Heart left ventricle (tissue), 16 donors: ENCODE measurements at regions not wholly inside any gene's neighbourhood (a gene's known extent, or its start where the extent isn't known, plus 50 kb on each side); places are given as distances from the start of the nearest gene placed in this dataset.

Experiments used
- ATAC-seq, 4 donors: fragments of 200-7000 bp; cut with Tn5 transposase; one replicate each; pipeline ENCODE4 v1.9.1; 2020 to 2022; ENCODE audit warnings: moderate library complexity in 4 of 4, mild to moderate bottlenecking in 3 of 4, moderate number of reproducible peaks in 1 of 4
- DNase-seq, 5 donors: peaks; one replicate each; pipeline ENCODE4 v3.0.0-alpha.2; 2020
- H3K27ac ChIP-seq, 12 donors: fragments of 200-600 bp; sonication (generic) in 4 of 12; one replicate each; pipeline versions ENCODE4 v1.5.0 to v1.8.0; 2016 to 2022; ENCODE audit warnings: mild to moderate bottlenecking in 2 of 12
- H3K27me3 ChIP-seq, 9 donors: fragments of 200-600 bp; sonication (generic) in 2 of 9; one replicate each; pipeline versions ENCODE4 v1.5.1 to v1.8.0; 2016 to 2022; ENCODE audit warnings: mild to moderate bottlenecking in 3 of 9
- H3K36me3 ChIP-seq, 9 donors: fragments of 200-600 bp; sonication (generic) in 2 of 9; one replicate each; pipeline versions ENCODE4 v1.5.0 to v1.8.0; 2018 to 2022; ENCODE audit warnings: mild to moderate bottlenecking in 2 of 9
- H3K4me1 ChIP-seq, 12 donors: fragments of 200-600 bp; sonication (generic) in 4 of 12; one replicate each; pipeline versions ENCODE4 v1.5.0 to v1.8.0; 2016 to 2022; ENCODE audit warnings: mild to moderate bottlenecking in 3 of 12
- H3K4me3 ChIP-seq, 12 donors: fragments of 200-600 bp; sonication (generic) in 4 of 12; one replicate each; pipeline versions ENCODE4 v1.5.0 to v1.8.0; 2017 to 2022; ENCODE audit warnings: mild to moderate bottlenecking in 9 of 12, moderate library complexity in 4 of 12
- H3K9me3 ChIP-seq, 12 donors: fragments of 200-600 bp; sonication (generic) in 4 of 12; one replicate each; pipeline versions ENCODE4 v1.5.0 to v1.8.0; 2016 to 2022; ENCODE audit warnings: mild to moderate bottlenecking in 1 of 12
- CTCF ChIP-seq, 12 donors: fragments of 200-600 bp; sonication (generic) in 4 of 12; IDR thresholded peaks; one replicate each; pipeline versions ENCODE4 v1.5.0 to v1.8.0; 2018 to 2022; ENCODE audit warnings: antibody characterized with exemption in 12 of 12, mild to moderate bottlenecking in 5 of 12
- POLR2A ChIP-seq, 2 donors: fragments of 450-650 bp; IDR thresholded peaks; one replicate each; pipeline ENCODE4 v1.6.1; 2017; ENCODE audit warnings: antibody characterized with exemption in 2 of 2, mild to moderate bottlenecking in 2 of 2, moderate library complexity in 2 of 2
- WGBS, 4 donors: extraction: QIAGEN DNeasy Blood & Tissue Kit in 2 of 4; methylation state at CpG; one replicate each; pipeline versions ENCODE4 v1.1.5 to v1.1.7; 2013 to 2018; 5-methylcytosine and 5-hydroxymethylcytosine counted together
- intact Hi-C, 10 donors: fragments of 100-400 bp; cut with DNase I; formaldehyde crosslinking; loops; one replicate each; pipeline versions ENCODE4 v1.11.1 to v1.14.2; 2022
- donor health status: ischemic (EF 13 %, LVEDD 7.1; RV severe dilation, severe dysfunction).
- donor health status: healthy with polysubstance abuse.
- donor health status: DM: no; HTN: yes; CAD: no.
- donor health status: DM: no; HTN: no; CAD: no.
- donor health status: ischemic (EF 25% LVEDD 6.9; RV normal size, moderate dysfunction).
- donor health status: ischemic (EF 25% LVEDD 5.7; RV mildly dilated, moderate dysfunction).
- donor health status: healthy.
- donor health status: DM: yes; HTN: yes; CAD: no.
- donor health status: ischemic (EF 35%, LVEDD 5.7; RV mildly dilated, moderate dysfunction).
- donor health status: nonischemic (EF 11% LVEDD 7.7; RV severe dilation, severe dysfunction).
- donor health status: DM: yes; HTN: yes; CAD: no.
- donor health status: PGD.
- donor health status: ischemic (EF 29% LVEDD 5.4; RV normal size, mild dysfunction).
- donor health status: nonischemic (EF 23%, LVEDD 6.1; RV moderate dilation, normal function).

- ATAC-seq, result peak in 3 of 4 donors; percentile 37 to 75 (median 42)
- intact Hi-C loops, result no loop called here
- TF ChIP-seq POLR2A (IDR thresholded peaks at IDR 0.05), result no peak
- no peak for TF ChIP-seq CTCF (IDR thresholded peaks at IDR 0.05)
These were observed 908.3 kb upstream of the ANO3 start for GRCh38 chr11:25423436-25424199.

GRCh38 chr11:25432376-25432775 lies 899.6 kb upstream of the ANO3 start:
- Histone ChIP-seq H3K27ac (no peak overlapping the region), H3K36me3 (no peaks in the 10 kb centered on the region), H3K27me3 (no peaks in the 10 kb centered on the region), H3K4me1 (no peaks in the 10 kb centered on the region), H3K4me3 (no peak overlapping the region), H3K9me3 (no peaks in the 10 kb centered on the region)
- intact Hi-C loops, result no loop called here
- TF ChIP-seq CTCF (IDR thresholded peaks at IDR 0.05), result no peak
- no peak for TF ChIP-seq POLR2A (IDR thresholded peaks at IDR 0.05)
- 68 to 82% (median 76%) methylated on average over 2 of the region's 2 CpGs for WGBS, 4 donors
- ATAC-seq (no peak), DNase-seq (no peak)

More at GRCh38 chr11:25423436-25424199, 908.3 kb upstream of the ANO3 start:
- Histone ChIP-seq H3K27me3 (no peaks in the 10 kb centered on the region), H3K36me3 (no peaks in the 10 kb centered on the region), H3K9me3 (peaks cover 0 to 11% (median 0%) of the 10 kb centered on the region in 12 donors), H3K27ac (no peak overlapping the region), H3K4me1 (no peaks in the 10 kb centered on the region), H3K4me3 (no peak overlapping the region)
- WGBS, 4 donors, result 36 to 42% (median 38%) methylated on average over 9 of the region's 9 CpGs
- DNase-seq, result no peak

GRCh38 chr11:25435197-25435596 lies 896.7 kb upstream of the ANO3 start:
- Histone ChIP-seq H3K9me3 (no peaks in the 10 kb centered on the region), H3K4me3 (no peak overlapping the region), H3K4me1 (no peaks in the 10 kb centered on the region), H3K27me3 (no peaks in the 10 kb centered on the region), H3K27ac (no peak overlapping the region), H3K36me3 (no peaks in the 10 kb centered on the region)
- WGBS, 4 donors, result 67 to 85% (median 72%) methylated on average over 1 of the region's 1 CpG
- intact Hi-C loops, result no loop called here
- DNase-seq (no peak), ATAC-seq (no peak)
- no peak for TF ChIP-seq POLR2A (IDR thresholded peaks at IDR 0.05)
- TF ChIP-seq CTCF (IDR thresholded peaks at IDR 0.05), result no peak

GRCh38 chr11:25436326-25436725 lies 895.6 kb upstream of the ANO3 start:
- ATAC-seq, result no peak
- no peak overlapping the region for H3K27ac ChIP-seq
- 63 to 68% (median 65%) methylated on average over 2 of the region's 2 CpGs for WGBS, 4 donors
- no peaks in the 10 kb centered on the region for H3K4me1 ChIP-seq
- intact Hi-C loops, result no loop called here
- no peak for TF ChIP-seq POLR2A (IDR thresholded peaks at IDR 0.05)
- TF ChIP-seq CTCF (IDR thresholded peaks at IDR 0.05), result no peak
- H3K36me3 ChIP-seq, result no peaks in the 10 kb centered on the region
- H3K27me3 ChIP-seq, result no peaks in the 10 kb centered on the region
- H3K4me3 ChIP-seq, result no peak overlapping the region
- no peaks in the 10 kb centered on the region for H3K9me3 ChIP-seq
- no peak for DNase-seq
